ENCODE measurements at regions not wholly inside any gene's neighbourhood (a gene's known extent, or its start where the extent isn't known, plus 50 kb on each side); places are given as distances from the start of the nearest gene placed in this dataset.

DNA sequence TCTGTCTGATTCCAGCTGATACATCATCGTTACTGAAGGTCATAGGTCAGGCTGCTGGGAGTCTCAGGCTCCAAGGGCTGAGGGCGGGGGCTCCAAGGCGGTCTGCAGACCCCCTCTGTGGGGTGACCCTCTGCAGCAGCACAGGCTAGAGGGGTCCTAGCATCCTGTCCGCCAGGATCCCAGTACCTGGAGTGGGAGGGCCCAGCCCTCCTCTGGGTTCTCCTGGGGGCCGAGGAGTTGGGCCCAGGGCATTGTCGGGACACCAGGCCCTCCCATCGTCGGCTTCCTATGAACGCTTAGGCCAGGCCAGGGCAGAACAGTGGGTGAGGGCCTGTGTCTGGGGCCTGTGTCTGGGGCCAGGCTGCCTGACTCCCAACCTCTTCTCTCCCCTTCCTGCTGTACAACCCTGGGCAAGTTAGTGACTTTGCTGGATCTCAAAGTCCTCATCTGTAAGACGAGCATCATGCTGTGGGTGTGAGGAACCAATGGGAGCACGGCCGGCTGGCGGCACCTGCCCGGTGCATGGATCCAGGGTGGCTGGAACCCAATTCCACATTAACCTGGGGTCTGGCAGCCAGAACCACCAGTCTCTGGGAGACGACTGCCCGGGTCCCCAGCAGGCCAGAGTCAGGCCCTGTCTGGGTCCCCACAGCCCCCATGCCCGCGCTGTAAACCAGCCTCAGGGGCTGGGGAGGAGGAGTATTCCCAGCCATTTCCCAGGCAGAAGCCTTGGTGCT is 56.2 kb upstream of the COL18A1 start:
- no peak overlapping the region for H3K27ac Mint-ChIP-seq (ENCODE audit: unreplicated experiment)
- H3K36me3 Mint-ChIP-seq (ENCODE audit: unreplicated experiment): no peaks in the 10 kb centered on the region
- H3K4me1 Mint-ChIP-seq (ENCODE audit: low read depth, unreplicated experiment): peaks cover 30% of the 10 kb centered on the region
- peaks cover 5% of the 10 kb centered on the region for H3K27me3 Mint-ChIP-seq (ENCODE audit: unreplicated experiment)
- peaks cover 10% of the 10 kb centered on the region for H3K9me3 Mint-ChIP-seq (ENCODE audit: unreplicated experiment)
- DNase-seq: no peak
- no peak overlapping the region for H3K4me3 Mint-ChIP-seq (ENCODE audit: unreplicated experiment)
- TF ChIP-seq, protein P1, sequence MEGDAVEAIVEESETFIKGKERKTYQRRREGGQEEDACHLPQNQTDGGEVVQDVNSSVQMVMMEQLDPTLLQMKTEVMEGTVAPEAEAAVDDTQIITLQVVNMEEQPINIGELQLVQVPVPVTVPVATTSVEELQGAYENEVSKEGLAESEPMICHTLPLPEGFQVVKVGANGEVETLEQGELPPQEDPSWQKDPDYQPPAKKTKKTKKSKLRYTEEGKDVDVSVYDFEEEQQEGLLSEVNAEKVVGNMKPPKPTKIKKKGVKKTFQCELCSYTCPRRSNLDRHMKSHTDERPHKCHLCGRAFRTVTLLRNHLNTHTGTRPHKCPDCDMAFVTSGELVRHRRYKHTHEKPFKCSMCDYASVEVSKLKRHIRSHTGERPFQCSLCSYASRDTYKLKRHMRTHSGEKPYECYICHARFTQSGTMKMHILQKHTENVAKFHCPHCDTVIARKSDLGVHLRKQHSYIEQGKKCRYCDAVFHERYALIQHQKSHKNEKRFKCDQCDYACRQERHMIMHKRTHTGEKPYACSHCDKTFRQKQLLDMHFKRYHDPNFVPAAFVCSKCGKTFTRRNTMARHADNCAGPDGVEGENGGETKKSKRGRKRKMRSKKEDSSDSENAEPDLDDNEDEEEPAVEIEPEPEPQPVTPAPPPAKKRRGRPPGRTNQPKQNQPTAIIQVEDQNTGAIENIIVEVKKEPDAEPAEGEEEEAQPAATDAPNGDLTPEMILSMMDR (IDR thresholded peaks at IDR 0.05; ENCODE audit: partially characterized antibody, unreplicated experiment): no peak

GRCh38 chr21:45350206-45350854 is 54.6 kb upstream of the COL18A1 start:
- DNase-seq: no peak
- H3K9me3 Mint-ChIP-seq (ENCODE audit: unreplicated experiment): peaks cover 10% of the 10 kb centered on the region
- H3K4me1 Mint-ChIP-seq (ENCODE audit: low read depth, unreplicated experiment): peaks cover 37% of the 10 kb centered on the region
- H3K27ac Mint-ChIP-seq (ENCODE audit: unreplicated experiment): peak overlapping the region; percentile 43
- TF ChIP-seq, protein P1 (IDR thresholded peaks at IDR 0.05; ENCODE audit: partially characterized antibody, unreplicated experiment): no peak
- peaks cover 5% of the 10 kb centered on the region for H3K27me3 Mint-ChIP-seq (ENCODE audit: unreplicated experiment)
- no peaks in the 10 kb centered on the region for H3K36me3 Mint-ChIP-seq (ENCODE audit: unreplicated experiment)
- H3K4me3 Mint-ChIP-seq (ENCODE audit: unreplicated experiment): no peak overlapping the region

DNA sequence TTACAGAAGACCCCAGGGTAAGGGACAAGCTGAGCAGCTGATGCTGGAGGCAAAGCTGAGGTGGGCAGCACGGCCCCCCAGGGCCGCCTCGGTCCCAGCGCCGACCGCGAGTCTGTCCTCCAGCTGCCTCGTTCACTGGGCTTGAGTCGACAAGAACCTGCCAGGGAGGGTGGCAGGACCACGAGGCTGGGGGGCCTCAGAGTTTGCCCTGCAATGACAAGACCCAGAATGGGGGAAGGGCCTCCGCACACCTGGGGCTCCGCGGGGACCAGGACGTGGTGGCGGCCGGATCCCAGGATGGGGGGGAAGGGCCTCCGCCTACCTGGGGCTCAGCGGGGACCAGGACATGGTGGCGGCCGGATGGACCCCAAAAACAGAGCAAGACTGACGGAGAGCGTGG is 53.9 kb upstream of the COL18A1 start:
- Mint-ChIP-seq H3K4me1 (ENCODE audit: low read depth, unreplicated experiment) (peaks cover 40% of the 10 kb centered on the region), H3K27me3 (ENCODE audit: unreplicated experiment) (peaks cover 10% of the 10 kb centered on the region), H3K9me3 (ENCODE audit: unreplicated experiment) (peaks cover 13% of the 10 kb centered on the region), H3K4me3 (ENCODE audit: unreplicated experiment) (no peak overlapping the region), H3K27ac (ENCODE audit: unreplicated experiment) (no peak overlapping the region), H3K36me3 (ENCODE audit: unreplicated experiment) (no peaks in the 10 kb centered on the region)
- DNase-seq: no peak
- TF ChIP-seq, protein P1 (IDR thresholded peaks at IDR 0.05; ENCODE audit: partially characterized antibody, unreplicated experiment): no peak

DNA sequence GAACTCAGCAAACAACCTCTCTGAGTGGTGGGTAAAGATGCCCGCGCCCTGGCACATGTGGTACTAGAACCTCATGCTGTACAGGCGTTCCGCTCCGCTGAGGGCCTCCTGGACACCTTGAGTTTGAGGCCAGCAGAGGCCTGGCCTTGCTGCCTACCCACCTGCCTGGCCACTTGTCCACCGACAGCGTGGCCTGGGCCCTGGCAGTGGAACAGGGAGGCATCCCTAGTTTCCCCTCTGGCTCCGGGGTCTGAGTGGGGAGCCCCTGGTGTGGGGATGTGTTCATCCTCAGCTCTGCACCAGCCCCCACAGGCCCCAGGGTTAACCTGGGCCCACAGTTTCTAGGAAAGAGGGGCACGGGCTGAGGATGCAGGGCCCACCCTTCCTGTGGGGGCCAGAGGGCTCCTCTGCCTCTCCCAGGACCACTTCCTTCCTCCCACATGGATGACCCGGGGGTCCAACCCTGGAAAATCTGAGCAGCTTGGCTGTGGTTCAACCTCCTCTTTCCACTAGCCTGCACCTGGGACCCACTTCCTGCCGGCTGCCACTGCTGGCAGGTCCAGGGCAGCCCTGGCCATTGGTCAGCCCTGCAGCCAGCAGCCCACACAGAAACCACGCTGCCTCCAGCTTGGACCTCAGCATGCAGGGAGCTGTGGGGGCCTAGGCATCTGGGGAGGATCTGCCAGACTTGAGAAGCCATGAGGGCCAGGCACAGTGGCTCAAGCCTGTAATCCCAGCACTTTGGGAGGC is 53.3 kb upstream of the COL18A1 start:
- TF ChIP-seq, protein P1 (IDR thresholded peaks at IDR 0.05; ENCODE audit: partially characterized antibody, unreplicated experiment): no peak
- no peak overlapping the region for H3K27ac Mint-ChIP-seq (ENCODE audit: unreplicated experiment)

More for the DNA sequence above, 53.3 kb upstream of the COL18A1 start:
- H3K27me3 Mint-ChIP-seq (ENCODE audit: unreplicated experiment): peaks cover 10% of the 10 kb centered on the region
- peaks cover 40% of the 10 kb centered on the region for H3K4me1 Mint-ChIP-seq (ENCODE audit: low read depth, unreplicated experiment)
- no peaks in the 10 kb centered on the region for H3K36me3 Mint-ChIP-seq (ENCODE audit: unreplicated experiment)
- no peak overlapping the region for H3K4me3 Mint-ChIP-seq (ENCODE audit: unreplicated experiment)
- H3K9me3 Mint-ChIP-seq (ENCODE audit: unreplicated experiment): peaks cover 11% of the 10 kb centered on the region
- no peak for DNase-seq

All from glutamatergic neuron (in vitro differentiated cells).